K562 (cell line): ENCODE measurements at regions not wholly inside any gene's neighbourhood (a gene's known extent, or its start where the extent isn't known, plus 50 kb on each side); places are given as distances from the start of the nearest gene placed in this dataset.

Experiments used
- ATF3 ChIP-seq, 2 experiments: fragments of 450-650 bp in 1 of 2; sonication (generic) in 1 of 2; formaldehyde crosslinking in 1 of 2; IDR thresholded peaks in 1 of 2; conservative IDR thresholded peaks in 1 of 2; 2 replicates each; pipeline versions ENCODE4 v1.6.1 to v1.8.1; 2016 to 2023; ENCODE audit warnings: mild to moderate bottlenecking in 2 of 2, moderate library complexity in 2 of 2, inconsistent platforms in 1 of 2, missing genetic modification reagents in 1 of 2
- CBFA2T3 ChIP-seq: fragments of 450-650 bp; IDR thresholded peaks from 2 replicates; pipeline ENCODE4 v1.6.1; 2017
- POLR2AphosphoS5 ChIP-seq: IDR thresholded peaks from 2 replicates; pipeline ENCODE4 v1.6.1; 2011; ENCODE audit warnings: mild to moderate bottlenecking, low read depth, low read length, moderate library complexity; ENCODE audit not compliant: control insufficient read depth, insufficient read depth
- TF ChIP-seq, protein P1 (sequence below): sonication (generic); formaldehyde crosslinking; IDR thresholded peaks from 2 replicates; pipeline ENCODE4 v1.9.0; 2022; ENCODE audit warnings: mild to moderate bottlenecking, missing genetic modification reagents

DNA sequence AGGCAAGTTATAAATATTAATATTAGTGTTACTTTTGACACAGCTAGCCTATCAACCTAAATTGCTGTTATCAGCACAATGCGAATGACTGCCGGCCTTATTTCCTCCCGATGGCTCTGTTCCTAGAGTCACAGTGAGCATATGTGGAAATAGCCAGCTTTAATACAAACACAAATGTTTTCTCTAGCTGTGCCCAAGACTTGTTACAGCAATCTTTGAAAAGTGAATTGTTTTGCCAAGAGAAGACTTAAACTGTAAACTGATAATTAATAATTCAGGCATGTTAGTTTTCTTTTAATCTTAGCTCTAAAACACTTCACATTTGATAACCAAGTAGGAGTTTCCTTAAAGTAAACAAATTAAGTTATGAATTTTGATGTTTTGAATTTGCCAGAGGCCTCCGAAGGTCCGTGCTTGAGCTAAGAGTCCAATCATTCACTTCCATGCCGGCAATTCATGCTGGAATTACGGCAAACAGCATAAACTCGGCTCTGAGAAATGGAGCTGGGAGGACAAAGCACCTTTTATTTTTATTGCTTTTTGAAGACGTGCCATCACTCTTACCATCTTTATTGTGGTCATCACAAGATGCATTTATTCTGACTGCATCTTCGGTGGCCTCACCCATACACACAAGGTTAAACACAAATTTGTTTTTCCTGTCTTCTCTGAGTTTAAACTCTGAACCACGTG is 184.5 kb upstream of the CWC22 start:
- TF ChIP-seq POLR2AphosphoS5 (no peak), CBFA2T3 (no peak), ATF3 (IDR thresholded peaks at IDR 0.05) (no peak), ATF3 (CRISPR knock-in tag; conservative IDR thresholded peaks at IDR 0.05) (no peak)
- TF ChIP-seq, protein P1, sequence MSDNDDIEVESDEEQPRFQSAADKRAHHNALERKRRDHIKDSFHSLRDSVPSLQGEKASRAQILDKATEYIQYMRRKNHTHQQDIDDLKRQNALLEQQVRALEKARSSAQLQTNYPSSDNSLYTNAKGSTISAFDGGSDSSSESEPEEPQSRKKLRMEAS (CRISPR knock-in tag): no peak
